ENCODE measurements at regions not wholly inside any gene's neighbourhood (a gene's known extent, or its start where the extent isn't known, plus 50 kb on each side); places are given as distances from the start of the nearest gene placed in this dataset.

DNA sequence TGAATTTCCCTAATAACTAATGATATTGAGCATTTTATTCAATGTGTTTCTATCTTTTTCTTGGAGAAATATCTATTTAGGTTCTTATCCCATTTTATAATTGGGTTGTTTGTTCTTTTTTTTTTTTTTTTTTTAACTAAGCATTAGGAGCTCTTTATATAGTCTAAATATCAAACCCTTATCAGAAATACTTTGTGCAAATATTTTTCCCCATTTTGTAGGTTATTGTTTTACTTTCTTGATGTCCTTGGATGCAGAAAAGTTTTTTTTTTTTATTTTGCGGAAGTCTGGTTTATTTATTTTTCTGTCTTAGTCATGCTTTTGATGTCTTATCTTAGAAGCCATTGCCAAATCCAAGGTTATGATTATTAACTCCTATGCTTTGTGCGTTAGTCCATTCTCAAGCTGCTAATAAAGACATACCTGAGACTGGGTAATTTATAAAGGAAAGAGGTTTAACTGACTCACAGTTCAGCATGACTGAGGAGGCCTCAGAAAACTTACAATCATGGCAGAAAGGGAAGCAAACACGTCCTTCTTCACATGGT is 434.3 kb upstream of the TBX3 start (continued):
- TF ChIP-seq CREB1 (IDR thresholded peaks at IDR 0.05) = no peak

Data from H1 (cell line).